ENCODE measurements at regions not wholly inside any gene's neighbourhood (a gene's known extent, or its start where the extent isn't known, plus 50 kb on each side); places are given as distances from the start of the nearest gene placed in this dataset.

DNA sequence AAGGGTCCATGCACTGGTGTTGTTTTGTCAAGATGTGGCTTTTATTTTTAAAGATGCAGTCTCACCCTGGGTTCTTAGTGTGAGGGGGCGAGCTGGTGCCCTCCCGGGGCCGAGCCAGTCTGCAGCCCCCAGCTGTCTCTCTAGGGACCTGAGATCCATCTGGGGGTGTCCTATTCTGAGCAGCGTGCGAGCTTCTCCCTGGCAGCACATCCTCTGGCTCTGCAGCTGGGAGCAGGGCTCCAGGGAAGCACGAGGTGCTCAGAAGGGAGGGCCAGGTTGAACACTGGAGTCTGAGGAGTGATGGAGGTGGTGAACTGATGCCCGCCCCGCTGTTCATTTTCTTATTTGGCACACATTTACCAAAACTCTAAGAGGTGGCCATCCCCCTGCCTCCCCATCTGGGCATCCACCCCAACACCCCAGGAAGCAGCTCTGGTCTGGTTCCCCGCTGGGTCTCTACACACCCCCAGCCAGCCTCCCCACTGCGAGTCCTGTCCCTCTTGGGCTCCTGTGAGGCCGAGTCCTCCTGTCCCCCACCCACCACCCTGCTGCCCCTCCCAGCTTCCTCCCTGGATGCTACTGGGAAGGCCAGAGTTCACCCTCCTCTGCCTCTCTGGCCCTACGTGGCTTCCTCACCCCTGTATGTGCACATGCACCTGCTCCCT is 956.4 kb downstream of the BRD1 start:
- H3K36me3 ChIP-seq (ENCODE audit: low read depth) = no peaks in the 10 kb centered on the region
- no peaks in the 10 kb centered on the region for H3K4me1 ChIP-seq (ENCODE audit: insufficient read depth, poor library complexity, severe bottlenecking)
- TF ChIP-seq, protein P1, sequence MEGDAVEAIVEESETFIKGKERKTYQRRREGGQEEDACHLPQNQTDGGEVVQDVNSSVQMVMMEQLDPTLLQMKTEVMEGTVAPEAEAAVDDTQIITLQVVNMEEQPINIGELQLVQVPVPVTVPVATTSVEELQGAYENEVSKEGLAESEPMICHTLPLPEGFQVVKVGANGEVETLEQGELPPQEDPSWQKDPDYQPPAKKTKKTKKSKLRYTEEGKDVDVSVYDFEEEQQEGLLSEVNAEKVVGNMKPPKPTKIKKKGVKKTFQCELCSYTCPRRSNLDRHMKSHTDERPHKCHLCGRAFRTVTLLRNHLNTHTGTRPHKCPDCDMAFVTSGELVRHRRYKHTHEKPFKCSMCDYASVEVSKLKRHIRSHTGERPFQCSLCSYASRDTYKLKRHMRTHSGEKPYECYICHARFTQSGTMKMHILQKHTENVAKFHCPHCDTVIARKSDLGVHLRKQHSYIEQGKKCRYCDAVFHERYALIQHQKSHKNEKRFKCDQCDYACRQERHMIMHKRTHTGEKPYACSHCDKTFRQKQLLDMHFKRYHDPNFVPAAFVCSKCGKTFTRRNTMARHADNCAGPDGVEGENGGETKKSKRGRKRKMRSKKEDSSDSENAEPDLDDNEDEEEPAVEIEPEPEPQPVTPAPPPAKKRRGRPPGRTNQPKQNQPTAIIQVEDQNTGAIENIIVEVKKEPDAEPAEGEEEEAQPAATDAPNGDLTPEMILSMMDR (IDR thresholded peaks at IDR 0.05; ENCODE audit: poor library complexity, severe bottlenecking) = no peak
- H3K27ac ChIP-seq (ENCODE audit: poor library complexity, severe bottlenecking) = no peak overlapping the region
- peaks cover 2% of the 10 kb centered on the region for H3K9me3 ChIP-seq (ENCODE audit: severe bottlenecking)
- no peaks in the 10 kb centered on the region for H3K27me3 ChIP-seq (ENCODE audit: insufficient read depth, poor library complexity, severe bottlenecking)
- H3K4me3 ChIP-seq (ENCODE audit: severe bottlenecking) = no peak overlapping the region
- ATAC-seq (ENCODE audit: low read depth) = no peak
- DNase-seq (ENCODE audit: low spot score) = no peak

- TF ChIP-seq, protein P1 (IDR thresholded peaks at IDR 0.05; ENCODE audit: poor library complexity, severe bottlenecking) = no peak
- Histone ChIP-seq H3K27me3 (ENCODE audit: insufficient read depth, poor library complexity, severe bottlenecking) (peaks cover 8% of the 10 kb centered on the region), H3K27ac (ENCODE audit: poor library complexity, severe bottlenecking) (no peak overlapping the region), H3K4me1 (ENCODE audit: insufficient read depth, poor library complexity, severe bottlenecking) (no peaks in the 10 kb centered on the region), H3K4me3 (ENCODE audit: severe bottlenecking) (no peak overlapping the region), H3K9me3 (ENCODE audit: severe bottlenecking) (peaks cover 2% of the 10 kb centered on the region), H3K36me3 (ENCODE audit: low read depth) (no peaks in the 10 kb centered on the region)
- DNase-seq (ENCODE audit: low spot score) (peak; percentile 9), ATAC-seq (ENCODE audit: low read depth) (no peak)
Observed at GRCh38 chr22:48870436-48870835, 957.2 kb downstream of the BRD1 start.

DNA sequence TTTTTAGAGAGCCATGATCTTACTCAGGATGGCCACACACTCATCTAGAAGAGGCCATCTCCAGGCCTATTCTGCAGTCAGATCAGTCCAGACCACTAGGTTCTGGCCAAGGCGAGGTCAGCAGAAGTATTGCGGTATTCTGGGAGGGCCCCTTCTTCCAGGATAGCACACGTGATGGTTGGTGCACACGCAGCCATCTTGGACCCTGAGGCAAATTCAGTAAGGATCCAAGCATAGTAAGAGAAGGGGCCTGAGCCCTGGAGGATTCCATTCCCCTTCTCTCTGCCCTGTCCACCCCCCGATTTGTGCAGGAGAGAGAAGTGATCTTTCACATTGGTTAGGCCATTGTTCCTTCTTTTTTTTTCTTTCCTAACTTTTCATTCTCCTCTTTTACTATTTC is 957.9 kb downstream of the BRD1 start:
- H3K9me3 ChIP-seq (ENCODE audit: severe bottlenecking) = peaks cover 2% of the 10 kb centered on the region
- DNase-seq (ENCODE audit: low spot score) (no peak), ATAC-seq (ENCODE audit: low read depth) (no peak)
- peaks cover 15% of the 10 kb centered on the region for H3K27me3 ChIP-seq (ENCODE audit: insufficient read depth, poor library complexity, severe bottlenecking)
- no peak overlapping the region for H3K4me3 ChIP-seq (ENCODE audit: severe bottlenecking)
- TF ChIP-seq, protein P1 (IDR thresholded peaks at IDR 0.05; ENCODE audit: poor library complexity, severe bottlenecking) = no peak
- no peaks in the 10 kb centered on the region for H3K4me1 ChIP-seq (ENCODE audit: insufficient read depth, poor library complexity, severe bottlenecking)
- no peaks in the 10 kb centered on the region for H3K36me3 ChIP-seq (ENCODE audit: low read depth)
- no peak overlapping the region for H3K27ac ChIP-seq (ENCODE audit: poor library complexity, severe bottlenecking)

GRCh38 chr22:48869161-48869560 is 958.5 kb downstream of the BRD1 start:
- TF ChIP-seq, protein P1 (IDR thresholded peaks at IDR 0.05; ENCODE audit: poor library complexity, severe bottlenecking) = no peak
- Histone ChIP-seq H3K4me3 (ENCODE audit: severe bottlenecking) (no peak overlapping the region), H3K9me3 (ENCODE audit: severe bottlenecking) (peaks cover 2% of the 10 kb centered on the region), H3K27me3 (ENCODE audit: insufficient read depth, poor library complexity, severe bottlenecking) (peaks cover 16% of the 10 kb centered on the region), H3K4me1 (ENCODE audit: insufficient read depth, poor library complexity, severe bottlenecking) (no peaks in the 10 kb centered on the region), H3K36me3 (ENCODE audit: low read depth) (no peaks in the 10 kb centered on the region), H3K27ac (ENCODE audit: poor library complexity, severe bottlenecking) (no peak overlapping the region)
- DNase-seq (ENCODE audit: low spot score) (peak; percentile 32), ATAC-seq (ENCODE audit: low read depth) (no peak)

GRCh38 chr22:48868554-48868953 is 959.1 kb downstream of the BRD1 start:
- no peaks in the 10 kb centered on the region for H3K36me3 ChIP-seq (ENCODE audit: low read depth)
- H3K27ac ChIP-seq (ENCODE audit: poor library complexity, severe bottlenecking) = no peak overlapping the region
- peaks cover 16% of the 10 kb centered on the region for H3K27me3 ChIP-seq (ENCODE audit: insufficient read depth, poor library complexity, severe bottlenecking)
- no peaks in the 10 kb centered on the region for H3K4me1 ChIP-seq (ENCODE audit: insufficient read depth, poor library complexity, severe bottlenecking)
- TF ChIP-seq, protein P1 (IDR thresholded peaks at IDR 0.05; ENCODE audit: poor library complexity, severe bottlenecking) = no peak
- H3K9me3 ChIP-seq (ENCODE audit: severe bottlenecking) = peaks cover 2% of the 10 kb centered on the region
- DNase-seq (ENCODE audit: low spot score) = peak; percentile 30
- ATAC-seq (ENCODE audit: low read depth) = no peak
- no peak overlapping the region for H3K4me3 ChIP-seq (ENCODE audit: severe bottlenecking)
